B cell (primary cell): ENCODE measurements at regions not wholly inside any gene's neighbourhood (a gene's known extent, or its start where the extent isn't known, plus 50 kb on each side); places are given as distances from the start of the nearest gene placed in this dataset.

Source experiments
- EZH2 ChIP-seq: IDR thresholded peaks from 2 replicates; pipeline ENCODE4 v1.6.1; 2012; ENCODE audit warnings: borderline replicate concordance, low read depth, mild to moderate bottlenecking, moderate library complexity, low read length; ENCODE audit not compliant: insufficient read depth, poor library complexity, severe bottlenecking
- TF ChIP-seq, protein P1 (sequence below): fragments of 200-600 bp; IDR thresholded peaks from one replicate; pipeline ENCODE4 v1.8.0; 2022; ENCODE audit warnings: antibody characterized with exemption, mild to moderate bottlenecking

DNA sequence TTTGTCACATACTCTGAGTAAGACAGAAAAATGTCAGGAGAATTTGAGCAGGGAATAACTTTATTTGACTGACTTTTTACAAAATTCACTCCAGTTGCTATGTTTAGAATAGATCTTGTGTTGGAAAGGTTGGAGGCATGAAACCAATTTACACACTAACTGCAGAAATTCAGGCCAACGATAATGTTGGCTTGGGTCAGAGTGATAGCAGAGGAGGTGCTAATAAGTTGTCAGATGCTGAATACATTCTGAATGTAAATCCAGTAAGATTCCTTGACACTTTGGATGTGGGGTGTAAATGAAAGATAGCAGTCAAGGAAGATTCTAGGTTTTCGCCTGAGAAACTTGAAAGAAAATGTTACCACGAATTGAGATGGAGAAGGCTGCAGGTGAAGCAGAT lies 502.5 kb upstream of the GHITM start:
- TF ChIP-seq, protein P1, sequence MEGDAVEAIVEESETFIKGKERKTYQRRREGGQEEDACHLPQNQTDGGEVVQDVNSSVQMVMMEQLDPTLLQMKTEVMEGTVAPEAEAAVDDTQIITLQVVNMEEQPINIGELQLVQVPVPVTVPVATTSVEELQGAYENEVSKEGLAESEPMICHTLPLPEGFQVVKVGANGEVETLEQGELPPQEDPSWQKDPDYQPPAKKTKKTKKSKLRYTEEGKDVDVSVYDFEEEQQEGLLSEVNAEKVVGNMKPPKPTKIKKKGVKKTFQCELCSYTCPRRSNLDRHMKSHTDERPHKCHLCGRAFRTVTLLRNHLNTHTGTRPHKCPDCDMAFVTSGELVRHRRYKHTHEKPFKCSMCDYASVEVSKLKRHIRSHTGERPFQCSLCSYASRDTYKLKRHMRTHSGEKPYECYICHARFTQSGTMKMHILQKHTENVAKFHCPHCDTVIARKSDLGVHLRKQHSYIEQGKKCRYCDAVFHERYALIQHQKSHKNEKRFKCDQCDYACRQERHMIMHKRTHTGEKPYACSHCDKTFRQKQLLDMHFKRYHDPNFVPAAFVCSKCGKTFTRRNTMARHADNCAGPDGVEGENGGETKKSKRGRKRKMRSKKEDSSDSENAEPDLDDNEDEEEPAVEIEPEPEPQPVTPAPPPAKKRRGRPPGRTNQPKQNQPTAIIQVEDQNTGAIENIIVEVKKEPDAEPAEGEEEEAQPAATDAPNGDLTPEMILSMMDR = no peak
- no peak for TF ChIP-seq EZH2
